Body of pancreas (tissue), 4 donors: ENCODE measurements at regions not wholly inside any gene's neighbourhood (a gene's known extent, or its start where the extent isn't known, plus 50 kb on each side); places are given as distances from the start of the nearest gene placed in this dataset.
A peak's percentile ranks its signal among the peaks of the same experiment; 100 is the strongest.

ENCODE experiments used
- ATAC-seq: fragments of 150-250 bp; one replicate; pipeline ENCODE4 v1.9.1; 2016
- DNase-seq, 4 donors: peaks; one replicate each; pipeline ENCODE4 v3.0.0-alpha.2; 2019
- H3K27ac ChIP-seq, 4 donors: fragments of 200-600 bp; sonication (generic); 1 replicate in 3 of 4; 2 replicates in 1 of 4; pipeline versions ENCODE4 v1.5.1 to v1.6.1; 2016 to 2019; ENCODE audit warnings: mild to moderate bottlenecking in 1 of 4, mixed read lengths in 1 of 4, moderate library complexity in 1 of 4
- H3K27me3 ChIP-seq, 2 donors: fragments of 200-600 bp; sonication (generic); one replicate each; pipeline ENCODE4 v1.6.0; 2016; ENCODE audit warnings: mild to moderate bottlenecking in 1 of 2
- H3K36me3 ChIP-seq, 2 donors: fragments of 200-600 bp; sonication (generic); replicated peaks in 1 of 2; 2 replicates each; pipeline ENCODE4 v1.5.1; 2016; ENCODE audit warnings: low read depth in 2 of 2; ENCODE audit not compliant: insufficient read depth in 1 of 2
- H3K4me1 ChIP-seq: fragments of 200-600 bp; sonication (generic); one replicate; pipeline ENCODE4 v1.6.0; 2016
- H3K4me3 ChIP-seq, 2 donors: fragments of 200-600 bp; sonication (generic); 1 replicate in 1 of 2; 2 replicates in 1 of 2; pipeline ENCODE4 v1.5.1; 2016 to 2019
- H3K9me3 ChIP-seq, 3 donors: fragments of 200-600 bp; sonication (generic); 1 replicate in 2 of 3; 2 replicates in 1 of 3; pipeline ENCODE4 v1.5.1; 2016
- CTCF ChIP-seq, 7 experiments: fragments of 450-650 bp in 4 of 7; fragments of 200-600 bp in 3 of 7; sonication (generic) in 3 of 7; IDR thresholded peaks; one replicate each; pipeline ENCODE4 v1.5.1; 2016 to 2019; ENCODE audit warnings: antibody characterized with exemption in 7 of 7
- POLR2A ChIP-seq, 3 donors: fragments of 450-650 bp; IDR thresholded peaks; one replicate each; pipeline ENCODE4 v1.6.1; 2016; ENCODE audit warnings: antibody characterized with exemption in 3 of 3, mild to moderate bottlenecking in 2 of 3
- WGBS, 2 donors: methylation state at CpG; one replicate each; pipeline ENCODE4 v1.1.5; 2017; 5-methylcytosine and 5-hydroxymethylcytosine counted together
- intact Hi-C: fragments of 100-400 bp; cut with DNase I; formaldehyde crosslinking; loops from one replicate; pipeline ENCODE4 v1.15.1; 2023

- Histone ChIP-seq H3K27ac (no peak overlapping the region), H3K36me3 (no peaks in the 10 kb centered on the region), H3K27me3 (no peaks in the 10 kb centered on the region), H3K9me3 (no peaks in the 10 kb centered on the region), H3K4me3 (no peak overlapping the region), H3K4me1 (peaks cover 34% of the 10 kb centered on the region)
- WGBS, 2 donors = 96 to 98% methylated on average over 5 of the region's 5 CpGs
- intact Hi-C loops = no loop called here
- TF ChIP-seq POLR2A (IDR thresholded peaks at IDR 0.05) (no peak), CTCF (IDR thresholded peaks at IDR 0.05) (no peak)
- ATAC-seq = no peak
- DNase-seq = no peak
Measured at GRCh38 chr2:9762164-9762563, 81.1 kb upstream of the TAF1B start.

- Histone ChIP-seq H3K27ac (no peak overlapping the region), H3K36me3 (no peaks in the 10 kb centered on the region), H3K27me3 (no peaks in the 10 kb centered on the region), H3K9me3 (no peaks in the 10 kb centered on the region), H3K4me3 (no peak overlapping the region), H3K4me1 (peaks cover 34% of the 10 kb centered on the region)
- intact Hi-C loops = no loop called here
- TF ChIP-seq POLR2A (IDR thresholded peaks at IDR 0.05) (no peak), CTCF (IDR thresholded peaks at IDR 0.05) (no peak)
- ATAC-seq (no peak), DNase-seq (no peak)
- 85 to 100% methylated on average over 3 to 9 of the region's 9 CpGs for WGBS, 2 donors
Measured at GRCh38 chr2:9762941-9763340, 80.3 kb upstream of the TAF1B start.

- peak in 2 of 4 donors; percentile 52 for DNase-seq
- Histone ChIP-seq H3K27ac (peak overlapping the region in 3 of 4 donors; percentile 7 to 25 (median 14)), H3K27me3 (no peaks in the 10 kb centered on the region), H3K4me3 (no peak overlapping the region), H3K4me1 (peaks cover 34% of the 10 kb centered on the region), H3K36me3 (no peaks in the 10 kb centered on the region), H3K9me3 (no peaks in the 10 kb centered on the region)
- peak; percentile 63 for ATAC-seq
- intact Hi-C loops = no loop called here
- 20 to 30% methylated on average over 7 of the region's 7 CpGs for WGBS, 2 donors
- TF ChIP-seq CTCF (IDR thresholded peaks at IDR 0.05) (no peak), POLR2A (IDR thresholded peaks at IDR 0.05) (no peak)
Measured at GRCh38 chr2:9763356-9764152, 79.7 kb upstream of the TAF1B start.

- H3K27me3 ChIP-seq = no peaks in the 10 kb centered on the region
- WGBS, 2 donors = 67% methylated on average over 6 to 7 of the region's 7 CpGs
- H3K27ac ChIP-seq = peak overlapping the region in 2 of 4 donors; percentile 7 to 14
- TF ChIP-seq POLR2A (IDR thresholded peaks at IDR 0.05) (no peak), CTCF (IDR thresholded peaks at IDR 0.05) (no peak)
- intact Hi-C loops = no loop called here
- H3K4me1 ChIP-seq = peaks cover 34% of the 10 kb centered on the region
- ATAC-seq (no peak), DNase-seq (peak in 1 of 4 donors; percentile 54)
- no peaks in the 10 kb centered on the region for H3K36me3 ChIP-seq
- no peak overlapping the region for H3K4me3 ChIP-seq
- H3K9me3 ChIP-seq = no peaks in the 10 kb centered on the region
Measured at GRCh38 chr2:9764153-9764778, 79.0 kb upstream of the TAF1B start.
